Stomach (tissue), 8 donors: ENCODE measurements at regions not wholly inside any gene's neighbourhood (a gene's known extent, or its start where the extent isn't known, plus 50 kb on each side); places are given as distances from the start of the nearest gene placed in this dataset.
A peak's percentile ranks its signal among the peaks of the same experiment; 100 is the strongest.
"Not testable (repeated sequence)": the region's sequence is repeated elsewhere in the genome, so short reads cannot be mapped to it uniquely, and the experiment has no call there.

Source experiments
- DNase-seq, 2 donors: peaks; one replicate each; pipeline versions ENCODE4 v3.0.0 to v3.0.0-alpha.2; 2013 to 2019
- H3K27ac ChIP-seq, 5 donors: fragments of 200-600 bp in 4 of 5; sonication (generic) in 4 of 5; one replicate each; pipeline ENCODE4 v1.5.1; 2013 to 2019; ENCODE audit warnings: mild to moderate bottlenecking in 1 of 5, moderate library complexity in 1 of 5
- H3K27me3 ChIP-seq, 3 donors: fragments of 200-600 bp; sonication (generic); one replicate each; pipeline ENCODE4 v1.5.1; 2017 to 2019; ENCODE audit warnings: mixed run types in 1 of 3
- H3K36me3 ChIP-seq, 4 donors: fragments of 200-600 bp; sonication (generic); 1 replicate in 3 of 4; 2 replicates in 1 of 4; pipeline ENCODE4 v1.5.1; 2016 to 2019
- H3K4me1 ChIP-seq, 4 donors: fragments of 200-600 bp; sonication (generic); one replicate each; pipeline ENCODE4 v1.5.1; 2016 to 2019
- H3K4me3 ChIP-seq, 4 donors: fragments of 200-600 bp; sonication (generic) in 3 of 4; one replicate each; pipeline ENCODE4 v1.5.1; 2016 to 2019; ENCODE audit warnings: mild to moderate bottlenecking in 1 of 4
- H3K9me3 ChIP-seq, 4 donors: fragments of 200-600 bp; sonication (generic); one replicate each; pipeline ENCODE4 v1.5.1; 2016 to 2019
- CTCF ChIP-seq, 7 experiments: fragments of 450-650 bp in 4 of 7; fragments of 200-600 bp in 3 of 7; sonication (generic) in 3 of 7; IDR thresholded peaks; one replicate each; pipeline ENCODE4 v1.5.1; 2016 to 2019; ENCODE audit warnings: antibody characterized with exemption in 7 of 7, control low read depth in 2 of 7, mild to moderate bottlenecking in 1 of 7
- EP300 ChIP-seq: sonication (generic); formaldehyde crosslinking; IDR thresholded peaks from one replicate; pipeline ENCODE4 v1.6.1; 2017; ENCODE audit warnings: antibody characterized with exemption
- POLR2A ChIP-seq, 4 donors: fragments of 450-650 bp; IDR thresholded peaks; one replicate each; pipeline ENCODE4 v1.6.1; 2016; ENCODE audit warnings: antibody characterized with exemption in 4 of 4, control low read depth in 2 of 4, mild to moderate bottlenecking in 1 of 4, moderate library complexity in 1 of 4
- POLR2AphosphoS5 ChIP-seq, 3 donors: sonication (generic); formaldehyde crosslinking; IDR thresholded peaks; one replicate each; pipeline ENCODE4 v1.6.1; 2016; ENCODE audit warnings: antibody characterized with exemption in 3 of 3
- WGBS, 5 donors: extraction: QIAGEN DNeasy Blood & Tissue Kit in 3 of 5; methylation state at CpG; one replicate each; pipeline versions ENCODE4 v1.1.5 to v1.1.7; 2013 to 2018; 5-methylcytosine and 5-hydroxymethylcytosine counted together
- intact Hi-C: fragments of 100-400 bp; cut with DNase I; formaldehyde crosslinking; loops from one replicate; pipeline ENCODE4 v1.15.1; 2023; ENCODE audit warnings: low total_unique reads
- donor health status: healthy with polysubstance abuse.
- donor health status: Bipolar disorder and iron deficiency.
- donor health status: healthy.

GRCh38 chr2:212893216-212893615 is 258.2 kb downstream of the IKZF2 start:
- no peak for DNase-seq
- no peaks in the 10 kb centered on the region for H3K9me3 ChIP-seq
- no peaks in the 10 kb centered on the region for H3K4me1 ChIP-seq
- H3K27me3 ChIP-seq: no peaks in the 10 kb centered on the region
- H3K36me3 ChIP-seq: no peaks in the 10 kb centered on the region
- no peak for TF ChIP-seq CTCF (IDR thresholded peaks at IDR 0.05)
- TF ChIP-seq POLR2AphosphoS5 (IDR thresholded peaks at IDR 0.05): no peak
- no peak for TF ChIP-seq POLR2A (IDR thresholded peaks at IDR 0.05)
- TF ChIP-seq EP300: no peak
- no peak overlapping the region for H3K4me3 ChIP-seq
- H3K27ac ChIP-seq: no peak overlapping the region
- 69 to 79% (median 77%) methylated on average over 3 of the region's 3 CpGs for WGBS, 5 donors
- intact Hi-C loops: no loop called here

GRCh38 chr2:212892193-212892592 is 259.2 kb downstream of the IKZF2 start:
- DNase-seq: peak in 1 of 2 donors; percentile 39
- WGBS, 5 donors: 37 to 53% (median 47%) methylated on average over 3 of the region's 3 CpGs

GRCh38 chr2:212891580-212891979 is 259.8 kb downstream of the IKZF2 start:
- Histone ChIP-seq H3K4me3 (no peak overlapping the region), H3K4me1 (no peaks in the 10 kb centered on the region), H3K36me3 (no peaks in the 10 kb centered on the region), H3K27ac (no peak overlapping the region), H3K9me3 (peaks cover 0 to 3% (median 0%) of the 10 kb centered on the region in 4 donors), H3K27me3 (no peaks in the 10 kb centered on the region)
- 68 to 75% (median 72%) methylated on average over 2 of the region's 2 CpGs for WGBS, 5 donors
- TF ChIP-seq POLR2AphosphoS5 (IDR thresholded peaks at IDR 0.05) (no peak), POLR2A (IDR thresholded peaks at IDR 0.05) (no peak)
- intact Hi-C loops: no loop called here
- DNase-seq: no peak

More at GRCh38 chr2:212892193-212892592, 259.2 kb downstream of the IKZF2 start:
- Histone ChIP-seq H3K9me3 (no peaks in the 10 kb centered on the region), H3K4me1 (no peaks in the 10 kb centered on the region), H3K4me3 (no peak overlapping the region), H3K27me3 (no peaks in the 10 kb centered on the region), H3K36me3 (no peaks in the 10 kb centered on the region), H3K27ac (no peak overlapping the region)
- no peak for TF ChIP-seq CTCF (IDR thresholded peaks at IDR 0.05)
- no peak for TF ChIP-seq POLR2AphosphoS5 (IDR thresholded peaks at IDR 0.05)
- no peak for TF ChIP-seq EP300
- TF ChIP-seq POLR2A (IDR thresholded peaks at IDR 0.05): no peak
- intact Hi-C loops: no loop called here

GRCh38 chr2:212882626-212883025 is 268.8 kb downstream of the IKZF2 start:
- Histone ChIP-seq H3K36me3 (no peaks in the 10 kb centered on the region), H3K9me3 (peaks cover 0 to 9% (median 1%) of the 10 kb centered on the region in 4 donors), H3K4me1 (no peaks in the 10 kb centered on the region), H3K4me3 (no peak overlapping the region), H3K27ac (no peak overlapping the region), H3K27me3 (no peaks in the 10 kb centered on the region)
- no peak for DNase-seq
- TF ChIP-seq EP300 (no peak), POLR2AphosphoS5 (IDR thresholded peaks at IDR 0.05) (no peak), CTCF (IDR thresholded peaks at IDR 0.05) (no peak), POLR2A (IDR thresholded peaks at IDR 0.05) (no peak)
- intact Hi-C loops: no loop called here
- 48 to 79% (median 53%) methylated on average over 2 of the region's 2 CpGs for WGBS, 5 donors

- H3K27ac ChIP-seq, H3K27me3 ChIP-seq, DNase-seq, intact Hi-C loops, H3K4me3 ChIP-seq, H3K36me3 ChIP-seq, H3K4me1 ChIP-seq: not testable (repeated sequence)
- WGBS, 5 donors: 85 to 97% (median 90%) methylated on average over 6 of the region's 6 CpGs
- H3K9me3 ChIP-seq: peaks cover 0 to 13% (median 5%) of the 10 kb centered on the region in 4 donors
Observed at GRCh38 chr2:212876556-212876955, 274.9 kb downstream of the IKZF2 start.

- WGBS, 5 donors: 61 to 80% (median 79%) methylated on average over 5 of the region's 5 CpGs
- not testable (repeated sequence) for H3K36me3 ChIP-seq, DNase-seq
Observed at GRCh38 chr2:212875950-212876349, 275.5 kb downstream of the IKZF2 start.

More at GRCh38 chr2:212875950-212876349, 275.5 kb downstream of the IKZF2 start:
- H3K4me1 ChIP-seq, H3K27me3 ChIP-seq, H3K27ac ChIP-seq, H3K4me3 ChIP-seq, intact Hi-C loops: not testable (repeated sequence)
- peaks cover 0 to 13% (median 5%) of the 10 kb centered on the region in 4 donors for H3K9me3 ChIP-seq
